ENCODE measurements at regions not wholly inside any gene's neighbourhood (a gene's known extent, or its start where the extent isn't known, plus 50 kb on each side); places are given as distances from the start of the nearest gene placed in this dataset.
"Not testable (repeated sequence)": the region's sequence is repeated elsewhere in the genome, so short reads cannot be mapped to it uniquely, and the experiment has no call there.

- TF ChIP-seq REST (IDR thresholded peaks at IDR 0.05; ENCODE audit: unreplicated experiment), result no peak
Measured at GRCh38 chr14:105858676-105859025, 332.3 kb downstream of the TMEM121 start (continued).

GRCh38 chr14:105859073-105859716 lies 332.8 kb downstream of the TMEM121 start:
- H3K27me3 ChIP-seq (ENCODE audit: insufficient read depth); ATAC-seq; H3K79me2 ChIP-seq (replicated peaks; ENCODE audit: insufficient read depth); H3F3A ChIP-seq (replicated peaks; ENCODE audit: low read depth); H3K4me1 Mint-ChIP-seq; DNase-seq (ENCODE audit: low spot score); H2AFZ ChIP-seq; H3K27me3 Mint-ChIP-seq (ENCODE audit: insufficient read depth, low read depth, poor library complexity); H3K4me3 Mint-ChIP-seq; H4K20me1 ChIP-seq (replicated peaks; ENCODE audit: insufficient read depth); H3K27ac ChIP-seq (ENCODE audit: low read depth); H3K4me2 ChIP-seq; H3K27ac Mint-ChIP-seq; H3K36me3 ChIP-seq (ENCODE audit: insufficient read depth); H3K4me1 ChIP-seq (ENCODE audit: insufficient read depth); H3K9me2 ChIP-seq (ENCODE audit: insufficient read depth); H3K4me3 ChIP-seq: not testable (repeated sequence)
- Mint-ChIP-seq H3K9me3 (peaks cover 100% of the 10 kb centered on the region), H3K36me3 (ENCODE audit: low read depth) (peaks cover 43% of the 10 kb centered on the region)

GRCh38 chr14:105859717-105860614 lies 333.6 kb downstream of the TMEM121 start:
- Mint-ChIP-seq H3K27ac (no peak overlapping the region), H3K9me3 (peaks cover 97% of the 10 kb centered on the region)
- no peak for ATAC-seq
- TF ChIP-seq ZNF462 (CRISPR knock-in tag; IDR thresholded peaks at IDR 0.05) (no peak), EZH2phosphoT487 (IDR thresholded peaks at IDR 0.05; ENCODE audit: unreplicated experiment) (no peak), ETS1 (IDR thresholded peaks at IDR 0.05) (no peak), ZNF331 (CRISPR knock-in tag; IDR thresholded peaks at IDR 0.05; ENCODE audit: low read depth) (no peak)

More at GRCh38 chr14:105859717-105860614, 333.6 kb downstream of the TMEM121 start:
- H3K27ac ChIP-seq (ENCODE audit: low read depth), result no peak overlapping the region
- no peaks in the 10 kb centered on the region for H4K20me1 ChIP-seq (replicated peaks; ENCODE audit: insufficient read depth)
- H3K27me3 ChIP-seq (ENCODE audit: insufficient read depth), result no peaks in the 10 kb centered on the region
- Mint-ChIP-seq H3K27me3 (ENCODE audit: insufficient read depth, low read depth, poor library complexity) (peaks cover 6% of the 10 kb centered on the region), H3K4me1 (no peaks in the 10 kb centered on the region), H3K4me3 (no peak overlapping the region), H3K36me3 (ENCODE audit: low read depth) (peaks cover 44% of the 10 kb centered on the region)
- H3K4me1 ChIP-seq (ENCODE audit: insufficient read depth), result no peaks in the 10 kb centered on the region
- H3K4me2 ChIP-seq, result no peak overlapping the region
- no peaks in the 10 kb centered on the region for H3F3A ChIP-seq (replicated peaks; ENCODE audit: low read depth)
- H3K36me3 ChIP-seq (ENCODE audit: insufficient read depth), result no peaks in the 10 kb centered on the region
- H3K4me3 ChIP-seq, result no peak overlapping the region
- DNase-seq (ENCODE audit: low spot score), result no peak
- no peaks in the 10 kb centered on the region for H3K9me2 ChIP-seq (ENCODE audit: insufficient read depth)
- no peaks in the 10 kb centered on the region for H3K79me2 ChIP-seq (replicated peaks; ENCODE audit: insufficient read depth)
- H2AFZ ChIP-seq, result no peak overlapping the region
